IPS-NIHi11 (cell line): ENCODE measurements at regions not wholly inside any gene's neighbourhood (a gene's known extent, or its start where the extent isn't known, plus 50 kb on each side); places are given as distances from the start of the nearest gene placed in this dataset.
"Not testable (repeated sequence)": the region's sequence is repeated elsewhere in the genome, so short reads cannot be mapped to it uniquely, and the experiment has no call there.

Experiments used
- DNase-seq: peaks from one replicate; pipeline ENCODE4 v3.0.0; 2012; ENCODE audit warnings: mixed read lengths, low spot score

DNA sequence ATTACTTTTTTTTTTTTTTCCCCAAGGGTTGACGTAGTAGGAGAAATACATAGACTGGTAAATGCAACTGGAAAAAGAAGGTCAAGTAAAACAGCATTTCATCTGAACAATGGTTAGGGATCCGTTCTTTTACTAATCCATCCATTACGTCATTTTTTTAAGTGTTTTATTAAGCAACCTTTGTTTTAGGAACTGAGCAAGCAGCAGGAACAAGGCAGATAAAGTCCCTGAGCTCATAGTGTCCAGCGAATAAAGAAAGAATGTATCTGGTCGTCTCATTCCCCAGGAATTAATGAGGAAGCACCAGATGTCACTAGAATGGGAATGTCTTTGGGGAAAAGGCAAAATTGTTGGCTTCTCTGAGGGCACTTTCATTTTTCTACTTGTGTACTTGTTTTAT, 842.4 kb downstream of the TDRD15 start:
- DNase-seq, result no peak

DNA sequence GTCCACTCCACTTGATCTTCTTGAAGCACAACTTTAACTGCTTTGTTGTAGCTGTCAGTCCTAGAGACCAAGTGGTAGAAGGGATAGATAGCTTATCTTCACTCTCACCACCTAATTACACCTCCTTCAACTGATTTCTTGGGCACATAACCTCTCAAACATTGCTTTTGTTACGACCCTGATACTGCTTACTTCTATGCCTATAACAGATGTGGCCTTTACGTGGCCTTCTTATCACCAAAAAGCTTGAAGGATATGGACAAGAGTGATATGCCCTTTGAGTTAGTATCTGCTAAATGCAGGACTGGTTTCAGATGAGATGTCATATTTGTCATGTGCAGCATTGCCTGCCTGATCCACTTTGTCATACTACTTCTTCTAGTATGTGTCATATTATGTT, 847.2 kb downstream of the TDRD15 start:
- DNase-seq, result no peak

DNA sequence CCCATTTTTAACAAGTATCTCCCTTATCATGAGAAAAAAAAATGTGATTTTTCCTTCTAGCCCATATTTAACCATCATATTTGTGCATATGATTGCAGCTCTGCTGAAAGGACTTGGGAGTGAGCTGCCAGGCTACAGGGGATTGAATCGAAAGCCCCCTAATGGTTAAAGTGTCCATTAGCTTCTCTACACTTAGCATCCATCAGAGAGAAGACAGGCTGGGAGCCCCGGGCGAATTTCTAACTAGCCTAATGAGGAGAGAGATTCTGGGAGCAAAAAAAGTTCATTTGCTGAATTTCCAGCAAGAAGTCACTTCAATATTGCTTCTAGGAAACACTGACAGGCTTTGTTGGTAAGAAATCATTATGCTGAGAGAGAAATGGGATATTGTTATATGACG, 848.8 kb downstream of the TDRD15 start:
- peak; percentile 29 for DNase-seq

DNA sequence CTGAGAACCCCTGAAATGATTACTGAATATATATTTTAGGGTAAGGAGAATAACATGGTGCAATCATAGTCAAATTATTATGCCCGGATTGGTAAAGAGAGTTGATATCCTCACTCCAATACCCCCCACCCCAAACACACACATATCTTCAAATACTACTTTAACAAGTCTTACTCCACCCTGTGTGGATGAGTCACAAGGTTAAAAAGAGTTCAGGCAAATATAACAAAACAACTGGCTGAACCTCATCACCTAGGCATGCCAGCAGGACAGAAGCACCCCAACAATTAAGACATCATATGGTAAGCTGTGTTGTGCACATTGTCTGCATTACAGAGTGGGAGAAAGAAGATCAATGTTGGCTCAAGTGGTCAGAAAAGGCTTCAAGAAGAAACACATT, 857.4 kb downstream of the TDRD15 start:
- DNase-seq, result no peak

DNA sequence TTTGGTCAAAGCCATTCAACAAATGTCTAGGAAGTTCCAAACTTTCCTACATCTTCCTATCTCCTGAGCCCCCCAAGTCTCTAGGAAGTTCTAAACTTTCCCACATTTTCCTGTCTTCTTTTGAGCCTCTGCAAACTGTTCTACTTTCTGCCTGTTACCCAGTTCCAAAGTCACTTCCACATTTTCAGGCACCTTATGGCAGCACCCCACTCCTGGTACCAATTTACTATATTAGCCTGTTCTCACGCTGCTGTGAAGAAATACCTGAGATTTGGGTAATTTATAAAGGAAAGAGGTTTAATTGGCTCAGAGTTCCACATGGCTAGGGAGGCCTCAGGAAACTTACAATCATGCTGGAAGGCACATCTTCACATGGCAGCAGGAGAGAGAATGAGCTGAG, 869.2 kb downstream of the TDRD15 start:
- DNase-seq, result no peak

DNA sequence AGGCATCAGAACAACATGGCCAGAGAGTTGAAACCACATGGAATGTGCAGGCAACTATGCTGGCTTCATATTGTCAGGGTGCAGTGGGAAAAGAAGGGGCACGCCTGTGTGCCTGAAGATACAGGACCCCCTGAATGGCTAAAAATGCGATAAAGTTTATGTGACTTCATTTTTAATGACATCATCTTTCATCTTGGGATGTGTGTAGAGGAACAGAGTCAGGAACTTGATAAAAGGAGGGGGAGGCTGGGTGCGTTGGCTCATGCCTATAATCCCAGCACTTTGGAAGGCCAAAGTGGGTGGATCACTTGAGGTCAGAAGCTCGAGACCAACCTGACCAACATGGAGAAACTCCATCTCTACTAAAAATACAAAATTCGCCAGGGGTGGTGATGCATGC, 872.6 kb downstream of the TDRD15 start:
- DNase-seq, result no peak

DNA sequence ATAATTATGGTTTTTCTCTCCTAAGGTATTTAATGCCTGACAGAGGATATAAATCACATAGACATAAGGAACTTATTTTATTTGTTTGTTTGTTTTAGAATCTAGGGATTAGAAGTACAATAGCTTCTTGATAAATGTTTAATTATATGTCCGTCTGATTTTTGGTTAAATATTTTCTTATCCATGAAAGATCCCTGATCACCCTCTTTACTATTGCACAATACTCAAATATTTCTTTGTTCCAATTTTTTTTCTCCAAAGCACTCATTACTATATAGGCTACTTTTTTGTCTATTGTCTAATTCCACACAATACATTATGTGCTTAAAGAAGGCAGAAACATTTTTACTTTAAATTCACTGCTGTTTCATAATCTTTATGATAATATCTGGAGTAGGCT, 875.8 kb downstream of the TDRD15 start:
- DNase-seq, result no peak

DNA sequence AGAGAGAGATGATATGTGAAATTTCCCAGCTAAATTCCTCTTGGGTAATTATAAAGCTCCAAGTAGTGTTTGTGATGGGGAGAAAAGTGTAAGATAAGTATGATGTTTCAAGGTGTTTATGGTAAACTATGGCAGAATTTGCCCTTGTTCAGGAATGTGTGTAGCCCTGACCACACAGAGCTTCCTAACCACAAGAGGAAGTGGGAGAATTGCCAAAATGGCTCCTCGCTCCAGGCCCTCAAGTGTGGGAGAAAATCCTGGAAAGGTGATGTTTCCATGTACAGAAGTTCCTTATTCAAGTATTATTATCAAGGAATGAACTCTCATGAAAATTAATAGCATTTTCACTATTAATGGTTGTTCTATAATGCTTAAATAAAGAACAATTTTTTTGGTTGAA, 878.3 kb downstream of the TDRD15 start:
- DNase-seq, result no peak

DNA sequence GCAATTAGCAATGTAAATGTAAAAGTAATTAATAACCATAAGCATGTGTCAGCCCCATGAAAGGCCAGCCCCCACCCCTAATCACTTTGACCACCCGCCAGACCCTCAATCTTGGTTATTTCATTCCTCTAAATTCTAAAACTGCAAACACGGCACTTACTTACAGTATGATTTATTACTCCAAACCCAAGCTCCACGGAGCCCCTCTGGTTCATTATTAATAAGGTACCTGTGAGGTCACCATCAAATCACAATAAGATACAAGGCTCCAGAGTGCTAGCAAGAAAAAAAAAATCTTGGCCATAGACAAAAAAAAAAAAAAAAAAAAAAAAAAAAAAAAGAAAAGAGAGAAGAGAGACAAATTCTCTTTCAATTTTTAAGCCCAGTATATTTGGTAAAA, 879.5 kb downstream of the TDRD15 start:
- no peak for DNase-seq

DNA sequence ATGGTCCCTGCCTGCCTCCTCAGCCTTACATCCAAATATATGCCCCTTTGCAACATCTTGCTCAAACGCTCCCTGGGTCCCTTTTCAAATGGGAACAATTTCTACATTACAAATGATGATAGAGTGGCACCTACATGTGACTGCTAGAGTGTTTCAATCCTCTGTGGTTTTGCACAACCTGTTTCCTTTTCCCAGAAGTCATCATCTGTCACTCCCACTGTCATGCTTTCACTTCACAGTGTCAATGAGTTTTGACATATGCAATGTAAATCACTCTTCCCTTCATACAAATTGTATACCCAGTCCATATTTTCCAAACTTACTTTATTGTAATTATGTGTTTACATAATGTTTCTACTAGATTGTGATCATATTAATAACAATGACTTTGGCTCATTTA, 887.3 kb downstream of the TDRD15 start:
- no peak for DNase-seq

DNA sequence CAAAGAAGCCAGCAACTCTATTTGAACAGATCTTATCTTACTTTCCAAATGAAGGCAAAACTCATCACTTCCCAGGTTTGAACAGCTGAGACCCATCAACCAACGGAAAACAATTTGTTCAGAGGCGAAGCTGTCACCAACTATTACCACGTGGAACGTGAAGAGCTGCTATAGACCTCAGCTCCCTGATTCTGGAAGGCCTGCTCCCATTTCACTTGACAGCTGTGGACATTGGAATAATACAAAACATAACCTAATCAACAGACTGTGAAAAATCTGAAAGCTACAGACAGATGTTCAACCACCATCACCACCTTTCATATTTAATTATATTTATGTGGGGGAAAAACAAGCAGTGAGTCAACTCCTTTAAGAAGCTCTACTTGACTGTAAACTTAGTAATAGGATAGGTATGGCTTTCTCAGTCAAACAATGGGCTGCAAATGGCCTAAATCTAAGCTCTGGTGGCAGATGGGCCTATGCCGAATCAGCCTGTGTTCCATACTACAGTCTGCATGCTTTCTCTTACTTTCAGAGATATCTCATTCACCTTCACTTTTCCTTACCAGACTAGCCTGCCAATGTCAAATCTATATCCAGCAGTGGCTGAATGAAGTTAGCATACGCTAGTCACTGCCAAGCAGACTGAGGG, 896.4 kb downstream of the TDRD15 start:
- no peak for DNase-seq

DNA sequence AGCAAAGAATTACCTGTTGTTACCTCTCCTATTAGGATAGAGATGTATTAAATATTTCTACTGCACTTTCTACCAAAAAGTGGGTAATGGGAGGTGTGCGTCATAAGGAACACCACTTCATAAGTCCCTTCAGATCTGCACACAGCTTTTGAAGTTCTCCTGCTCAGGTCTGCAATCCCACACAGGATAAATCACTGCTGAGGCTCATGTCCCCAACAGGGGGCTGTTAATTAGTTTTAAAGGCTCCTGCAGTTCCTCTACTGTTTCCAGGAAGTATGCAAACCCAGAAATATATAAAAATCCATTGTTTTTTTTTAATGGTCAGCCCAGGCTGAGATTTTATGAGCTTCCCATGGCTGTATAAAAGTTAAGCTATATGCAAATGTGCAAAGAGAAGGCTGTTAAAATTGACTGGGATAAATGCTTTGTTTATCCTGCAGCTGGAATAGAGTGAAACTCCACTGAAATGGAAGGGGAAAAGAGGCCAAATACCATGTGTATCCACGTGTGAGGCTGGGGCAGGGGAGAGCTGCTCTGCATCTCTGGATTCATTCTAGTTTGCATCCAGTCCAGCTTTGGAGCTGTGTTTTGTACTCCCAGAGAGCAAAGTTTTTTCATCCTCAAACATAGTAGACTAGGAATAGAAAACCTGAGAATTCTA, 903.7 kb downstream of the TDRD15 start:
- no peak for DNase-seq

DNA sequence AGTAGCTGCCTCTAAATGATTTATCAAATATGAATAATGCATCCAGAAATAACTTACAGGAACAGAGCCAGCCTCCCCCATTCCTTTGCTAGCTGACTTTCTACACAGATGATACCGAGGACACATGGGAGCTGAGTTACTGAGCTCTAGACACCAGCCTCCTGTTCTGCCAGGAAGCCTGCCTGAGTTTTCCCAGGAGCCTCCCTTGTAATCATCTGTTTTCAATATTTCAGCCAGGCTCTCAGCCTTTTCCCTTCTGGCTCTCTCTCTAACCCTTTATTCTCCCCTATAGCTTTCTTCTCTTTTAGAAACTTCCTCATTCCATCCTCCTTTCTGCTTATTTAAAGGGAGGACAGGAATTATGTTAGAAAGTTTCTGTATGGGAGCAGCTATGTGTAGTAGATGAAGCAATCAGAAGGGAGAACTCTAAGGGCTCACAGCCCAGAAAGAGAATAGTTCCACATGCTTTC, 911.6 kb downstream of the TDRD15 start:
- DNase-seq, result no peak

DNA sequence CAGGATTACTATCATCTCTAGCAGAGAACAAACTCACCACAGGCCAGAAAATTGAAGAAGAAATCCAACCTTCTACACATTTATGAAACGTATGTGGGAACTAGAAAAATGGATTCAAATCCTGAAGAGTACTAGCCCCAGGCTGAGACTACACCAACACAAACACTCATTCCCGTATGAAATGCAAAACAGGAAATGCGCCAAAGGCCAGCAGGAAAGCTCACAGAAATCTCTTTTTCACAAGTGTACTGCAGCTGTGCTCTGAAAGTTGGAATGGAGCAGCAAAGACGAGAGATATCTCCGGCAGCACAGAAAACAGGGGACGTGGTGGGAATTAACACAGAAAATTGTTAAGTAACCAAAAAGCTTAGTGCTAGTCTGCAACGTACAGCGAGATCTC, 913.5 kb downstream of the TDRD15 start:
- peak; percentile 13 for DNase-seq

DNA sequence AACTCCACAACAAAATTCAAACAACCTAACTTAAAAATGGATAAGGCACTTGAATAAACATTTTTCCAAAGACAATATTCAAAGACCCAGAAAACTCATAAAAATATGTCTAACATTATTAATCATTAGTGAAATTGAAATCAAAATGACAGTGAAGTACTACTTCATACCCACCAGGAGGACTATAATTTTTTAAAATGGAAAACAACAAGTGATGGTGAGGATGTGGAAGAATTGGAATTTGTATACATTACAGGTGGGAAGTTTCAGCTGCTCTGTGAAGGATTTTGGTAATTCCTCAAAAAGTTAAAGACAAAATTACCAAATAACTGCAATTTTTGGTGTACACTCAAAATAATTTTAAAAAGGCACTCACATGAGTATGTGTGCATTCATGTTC, 920.0 kb downstream of the TDRD15 start:
- DNase-seq, result no peak

DNA sequence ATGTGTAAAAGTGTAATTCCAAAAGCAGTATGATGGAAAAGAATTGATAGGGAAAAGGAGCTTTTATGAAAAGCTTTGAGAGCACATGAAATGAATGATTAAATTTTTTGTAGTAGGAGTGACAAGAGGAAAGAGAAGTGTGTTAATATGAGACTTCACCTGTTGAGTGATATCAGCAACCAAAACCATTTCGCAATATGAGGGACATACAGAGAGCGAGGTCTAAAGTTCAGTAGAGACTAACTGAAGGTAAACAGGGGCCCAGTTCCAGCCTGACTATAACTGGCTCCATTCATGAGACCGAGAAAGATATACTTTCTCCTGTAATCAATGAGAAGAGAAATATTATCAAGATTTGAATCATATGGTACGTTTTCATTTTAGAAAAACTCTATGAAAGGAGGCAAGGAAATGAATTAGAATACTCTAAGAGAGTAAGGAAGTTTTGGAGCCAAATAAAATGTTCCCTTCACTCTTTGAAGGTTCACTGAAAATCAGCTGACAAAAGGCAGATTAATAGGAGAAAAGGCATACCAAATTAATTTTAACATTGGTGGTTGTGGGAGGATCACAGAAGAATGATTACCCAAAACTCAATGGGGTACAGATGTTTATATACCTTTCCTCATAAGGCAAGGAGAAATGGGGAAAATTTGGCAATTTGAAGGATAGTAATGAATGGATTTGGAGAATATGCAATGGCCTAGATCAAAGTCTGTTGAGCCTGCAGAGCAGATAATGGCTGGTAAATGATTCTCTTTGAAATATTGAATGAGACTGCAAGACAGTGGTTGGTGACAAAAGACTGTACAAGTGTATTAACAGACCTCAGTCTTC, 932.2 kb downstream of the TDRD15 start:
- no peak for DNase-seq

DNA sequence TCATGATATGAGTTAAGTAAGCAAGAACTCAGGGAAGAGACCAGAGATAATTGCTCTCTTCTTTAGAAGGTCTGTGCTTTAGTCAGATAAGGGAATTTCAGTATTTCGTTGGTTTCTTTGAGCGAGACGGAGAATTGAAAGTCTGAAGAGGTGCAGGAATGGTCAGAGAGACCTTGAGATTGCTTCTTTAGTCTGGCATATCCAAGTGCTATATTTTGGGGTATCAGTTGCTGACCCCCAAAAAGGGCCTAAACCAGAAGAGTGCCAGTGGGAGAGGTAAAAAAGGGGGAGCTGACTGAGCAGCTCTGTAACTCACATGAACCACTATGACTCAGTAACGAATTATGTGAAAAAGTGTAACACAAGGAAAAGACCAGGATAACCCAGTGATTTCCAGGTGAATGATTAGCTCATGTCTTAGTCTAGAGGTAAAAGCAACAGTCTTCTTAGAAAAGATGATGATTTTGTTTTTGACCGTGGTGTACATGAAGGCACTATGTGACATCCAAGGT, 932.9 kb downstream of the TDRD15 start:
- DNase-seq, result no peak

DNA sequence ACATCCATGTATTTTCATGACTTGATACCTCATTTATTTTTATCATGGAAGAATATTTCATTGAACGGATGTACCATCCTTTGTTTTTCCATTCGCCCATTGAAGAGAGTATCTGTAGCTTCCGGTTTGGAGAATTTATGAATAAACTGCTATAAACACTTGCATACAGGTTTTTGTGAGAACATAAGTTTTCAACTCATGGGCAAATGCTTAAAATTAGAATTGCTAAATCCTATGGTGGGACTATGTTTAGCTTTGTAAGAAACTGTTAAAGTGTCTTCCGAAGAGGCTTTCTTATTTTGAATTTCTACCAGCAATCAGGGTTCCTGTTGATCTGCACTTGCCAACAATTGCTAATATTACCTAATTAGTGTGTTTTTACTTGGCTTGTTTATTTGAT, 938.9 kb downstream of the TDRD15 start:
- DNase-seq, result no peak

DNA sequence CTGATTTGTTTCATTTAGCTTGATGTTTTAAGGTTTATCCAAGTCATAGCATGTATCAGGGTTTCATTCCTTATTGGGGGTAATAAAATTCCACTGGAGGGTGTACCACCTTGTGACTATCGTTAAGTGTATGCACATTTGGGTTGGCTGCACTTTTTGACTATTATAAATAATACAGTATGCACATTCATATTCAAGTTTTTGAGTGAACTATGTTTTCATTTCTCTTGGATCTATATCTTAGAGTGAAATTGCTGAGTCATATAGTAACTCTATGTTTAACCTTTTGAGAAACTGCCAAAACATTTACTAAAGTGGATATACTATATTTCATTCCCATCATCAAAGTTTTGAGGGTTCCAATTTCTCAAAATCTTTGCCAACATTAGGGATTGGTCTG, 952.7 kb downstream of the TDRD15 start:
- no peak for DNase-seq

DNA sequence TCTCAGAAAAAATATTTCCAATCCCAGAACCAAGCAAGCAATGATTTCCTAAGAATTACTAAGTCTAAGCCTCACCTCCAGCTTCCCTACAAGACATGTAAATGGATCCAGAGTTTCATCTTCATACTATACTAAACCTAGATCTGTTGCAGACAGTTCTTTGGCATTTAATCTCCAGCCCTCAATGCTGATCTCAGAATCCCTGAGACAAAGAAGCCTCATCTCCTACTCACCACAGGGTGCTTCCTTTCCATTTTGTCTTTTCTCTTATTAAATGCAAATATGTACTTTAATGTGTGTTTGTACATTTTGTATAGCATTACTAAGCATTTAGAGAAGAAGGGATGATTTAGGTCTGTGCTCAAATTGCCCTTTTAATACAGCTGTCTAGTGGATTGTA, 954.9 kb downstream of the TDRD15 start:
- no peak for DNase-seq

DNA sequence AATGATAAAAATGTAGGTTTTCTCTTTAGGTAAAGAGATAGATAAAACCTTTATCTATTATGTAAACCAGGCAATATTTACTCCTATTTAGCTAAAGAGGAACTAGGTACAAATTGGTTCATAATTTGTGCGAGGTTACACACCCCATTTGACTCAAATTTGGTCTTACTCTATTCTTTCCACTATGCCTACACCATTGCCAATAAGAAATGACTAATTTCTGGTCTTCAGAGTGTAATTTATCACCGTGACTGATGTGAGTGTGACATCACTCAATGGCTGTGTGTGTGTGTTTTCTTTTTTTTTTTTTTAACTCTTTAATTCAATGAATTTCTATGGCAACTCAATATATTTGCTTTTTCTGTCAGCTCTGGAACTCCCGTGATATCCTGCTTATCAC, 955.8 kb downstream of the TDRD15 start:
- no peak for DNase-seq

DNA sequence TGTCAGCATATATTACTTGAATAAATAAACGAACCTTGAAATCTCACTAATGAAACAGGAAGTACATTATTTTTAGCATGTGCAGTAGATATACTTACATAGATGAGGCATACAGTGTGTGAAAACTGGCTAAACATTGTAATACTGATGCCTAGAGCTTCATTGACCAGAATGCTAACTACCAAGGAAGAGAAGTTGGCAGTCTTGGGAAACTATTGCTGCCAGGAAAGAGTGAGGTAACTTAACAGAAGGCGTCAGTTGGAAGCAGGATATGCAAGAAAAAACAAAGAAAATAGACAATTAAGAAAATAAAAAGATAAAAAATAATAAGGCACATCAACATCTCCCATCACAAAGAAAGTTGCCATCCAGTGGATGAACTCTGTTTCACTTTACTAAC, 963.0 kb downstream of the TDRD15 start:
- no peak for DNase-seq

DNA sequence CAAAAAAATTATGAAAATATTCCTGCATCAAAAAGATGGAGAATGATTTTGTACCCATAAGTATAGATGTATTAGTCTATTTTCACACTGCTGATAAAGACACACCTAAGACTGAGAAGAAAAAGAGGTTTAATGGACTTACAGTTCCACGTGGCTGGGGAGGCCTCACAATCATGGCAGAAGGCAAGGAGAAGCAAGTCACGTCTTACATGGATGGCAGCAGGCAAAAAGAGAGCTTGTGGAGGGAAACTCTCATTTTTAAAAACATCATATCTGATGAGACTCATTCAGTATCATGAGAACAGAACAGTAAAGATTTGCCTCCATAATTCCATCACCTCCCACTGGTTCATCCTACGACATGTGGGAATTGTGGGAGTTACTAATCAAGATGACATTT, 979.8 kb downstream of the TDRD15 start:
- not testable (repeated sequence) for DNase-seq
